ENCODE measurements at regions not wholly inside any gene's neighbourhood (a gene's known extent, or its start where the extent isn't known, plus 50 kb on each side); places are given as distances from the start of the nearest gene placed in this dataset.
"Not testable (repeated sequence)": the region's sequence is repeated elsewhere in the genome, so short reads cannot be mapped to it uniquely, and the experiment has no call there.

GRCh38 chr1:213417225-213417820 is 366.3 kb downstream of the RPS6KC1 start:
- ATAC-seq, result no peak
- H3K27ac Mint-ChIP-seq, result no peak overlapping the region
- no peak overlapping the region for H3K4me3 Mint-ChIP-seq
- no peaks in the 10 kb centered on the region for H3K27me3 Mint-ChIP-seq
- no peaks in the 10 kb centered on the region for H3K36me3 Mint-ChIP-seq (ENCODE audit: low read depth)
- no peak for DNase-seq
- H3K4me1 Mint-ChIP-seq, result no peaks in the 10 kb centered on the region
- no peaks in the 10 kb centered on the region for H3K9me3 Mint-ChIP-seq

GRCh38 chr1:213417846-213418245 is 366.8 kb downstream of the RPS6KC1 start:
- Mint-ChIP-seq H3K27me3 (no peaks in the 10 kb centered on the region), H3K9me3 (no peaks in the 10 kb centered on the region), H3K4me1 (no peaks in the 10 kb centered on the region), H3K4me3 (no peak overlapping the region), H3K36me3 (ENCODE audit: low read depth) (no peaks in the 10 kb centered on the region), H3K27ac (no peak overlapping the region)
- DNase-seq (no peak), ATAC-seq (no peak)

GRCh38 chr1:213418268-213419071 is 367.4 kb downstream of the RPS6KC1 start:
- H3K27me3 Mint-ChIP-seq, result no peaks in the 10 kb centered on the region
- H3K27ac Mint-ChIP-seq, result no peak overlapping the region
- H3K4me3 Mint-ChIP-seq, result no peak overlapping the region
- no peaks in the 10 kb centered on the region for H3K4me1 Mint-ChIP-seq
- no peaks in the 10 kb centered on the region for H3K36me3 Mint-ChIP-seq (ENCODE audit: low read depth)
- ATAC-seq (no peak), DNase-seq (no peak)
- H3K9me3 Mint-ChIP-seq, result no peaks in the 10 kb centered on the region

- Mint-ChIP-seq H3K36me3 (ENCODE audit: low read depth) (no peaks in the 10 kb centered on the region), H3K4me3 (no peak overlapping the region), H3K4me1 (no peaks in the 10 kb centered on the region), H3K9me3 (no peaks in the 10 kb centered on the region), H3K27me3 (no peaks in the 10 kb centered on the region), H3K27ac (no peak overlapping the region)
- ATAC-seq, result no peak
- DNase-seq, result no peak
These were observed 368.5 kb downstream of the RPS6KC1 start for GRCh38 chr1:213419401-213420030.

GRCh38 chr1:213421178-213421577 is 370.1 kb downstream of the RPS6KC1 start:
- not testable (repeated sequence) for H3K27ac Mint-ChIP-seq; H3K36me3 Mint-ChIP-seq (ENCODE audit: low read depth); DNase-seq; ATAC-seq; H3K4me1 Mint-ChIP-seq; H3K27me3 Mint-ChIP-seq; H3K9me3 Mint-ChIP-seq; H3K4me3 Mint-ChIP-seq

- H3K9me3 Mint-ChIP-seq, result no peaks in the 10 kb centered on the region
- no peaks in the 10 kb centered on the region for H3K4me1 Mint-ChIP-seq
- H3K27ac Mint-ChIP-seq, result no peak overlapping the region
- no peak for DNase-seq
- ATAC-seq, result no peak
- H3K27me3 Mint-ChIP-seq, result no peaks in the 10 kb centered on the region
- H3K4me3 Mint-ChIP-seq, result no peak overlapping the region
- H3K36me3 Mint-ChIP-seq (ENCODE audit: low read depth), result no peaks in the 10 kb centered on the region
These were observed 372.0 kb downstream of the RPS6KC1 start for GRCh38 chr1:213423041-213423440.

- no peaks in the 10 kb centered on the region for H3K4me1 Mint-ChIP-seq
- DNase-seq (no peak), ATAC-seq (no peak)
- H3K4me3 Mint-ChIP-seq, result no peak overlapping the region
- no peaks in the 10 kb centered on the region for H3K36me3 Mint-ChIP-seq (ENCODE audit: low read depth)
- no peaks in the 10 kb centered on the region for H3K27me3 Mint-ChIP-seq
- no peak overlapping the region for H3K27ac Mint-ChIP-seq
- no peaks in the 10 kb centered on the region for H3K9me3 Mint-ChIP-seq
These were observed 372.6 kb downstream of the RPS6KC1 start for GRCh38 chr1:213423605-213424004.

- Mint-ChIP-seq H3K27ac (no peak overlapping the region), H3K4me3 (no peak overlapping the region), H3K36me3 (ENCODE audit: low read depth) (no peaks in the 10 kb centered on the region), H3K4me1 (no peaks in the 10 kb centered on the region), H3K9me3 (no peaks in the 10 kb centered on the region), H3K27me3 (no peaks in the 10 kb centered on the region)
- ATAC-seq (no peak), DNase-seq (no peak)
These were observed 374.5 kb downstream of the RPS6KC1 start for GRCh38 chr1:213425376-213426030.

- Mint-ChIP-seq H3K4me3 (no peak overlapping the region), H3K9me3 (no peaks in the 10 kb centered on the region), H3K27me3 (peaks cover 4% of the 10 kb centered on the region), H3K27ac (no peak overlapping the region), H3K36me3 (ENCODE audit: low read depth) (no peaks in the 10 kb centered on the region), H3K4me1 (no peaks in the 10 kb centered on the region)
- ATAC-seq (no peak), DNase-seq (no peak)
These were observed 378.6 kb downstream of the RPS6KC1 start for GRCh38 chr1:213429642-213430041.

GRCh38 chr1:213435715-213436114 is 384.7 kb downstream of the RPS6KC1 start:
- Mint-ChIP-seq H3K36me3 (ENCODE audit: low read depth) (no peaks in the 10 kb centered on the region), H3K27me3 (peaks cover 10% of the 10 kb centered on the region), H3K27ac (no peak overlapping the region), H3K4me3 (no peak overlapping the region), H3K4me1 (no peaks in the 10 kb centered on the region), H3K9me3 (no peaks in the 10 kb centered on the region)
- DNase-seq (no peak), ATAC-seq (no peak)

- Mint-ChIP-seq H3K27ac (no peak overlapping the region), H3K27me3 (peaks cover 6% of the 10 kb centered on the region)
These were observed 387.3 kb downstream of the RPS6KC1 start for GRCh38 chr1:213438339-213438738.

GRCh38 chr1:213439703-213440102 is 388.7 kb downstream of the RPS6KC1 start:
- Mint-ChIP-seq H3K4me1 (no peaks in the 10 kb centered on the region), H3K36me3 (ENCODE audit: low read depth) (no peaks in the 10 kb centered on the region), H3K27ac (no peak overlapping the region), H3K9me3 (no peaks in the 10 kb centered on the region), H3K27me3 (peaks cover 6% of the 10 kb centered on the region), H3K4me3 (no peak overlapping the region)
- DNase-seq, result no peak
- ATAC-seq, result no peak

More at GRCh38 chr1:213438339-213438738, 387.3 kb downstream of the RPS6KC1 start:
- no peak for ATAC-seq
- H3K36me3 Mint-ChIP-seq (ENCODE audit: low read depth), result no peaks in the 10 kb centered on the region
- DNase-seq, result no peak
- H3K9me3 Mint-ChIP-seq, result no peaks in the 10 kb centered on the region
- H3K4me1 Mint-ChIP-seq, result no peaks in the 10 kb centered on the region
- no peak overlapping the region for H3K4me3 Mint-ChIP-seq

GRCh38 chr1:213440766-213441165 is 389.7 kb downstream of the RPS6KC1 start:
- peaks cover 6% of the 10 kb centered on the region for H3K27me3 Mint-ChIP-seq

GRCh38 chr1:213443415-213443814 is 392.4 kb downstream of the RPS6KC1 start:
- Mint-ChIP-seq H3K27me3 (peaks cover 2% of the 10 kb centered on the region), H3K9me3 (no peaks in the 10 kb centered on the region), H3K36me3 (ENCODE audit: low read depth) (no peaks in the 10 kb centered on the region), H3K4me3 (no peak overlapping the region), H3K4me1 (no peaks in the 10 kb centered on the region), H3K27ac (no peak overlapping the region)
- ATAC-seq, result no peak
- no peak for DNase-seq

More at GRCh38 chr1:213440766-213441165, 389.7 kb downstream of the RPS6KC1 start:
- no peak overlapping the region for H3K27ac Mint-ChIP-seq
- no peaks in the 10 kb centered on the region for H3K36me3 Mint-ChIP-seq (ENCODE audit: low read depth)
- no peak overlapping the region for H3K4me3 Mint-ChIP-seq
- DNase-seq, result no peak
- no peaks in the 10 kb centered on the region for H3K9me3 Mint-ChIP-seq
- no peaks in the 10 kb centered on the region for H3K4me1 Mint-ChIP-seq
- ATAC-seq, result no peak

- no peaks in the 10 kb centered on the region for H3K36me3 Mint-ChIP-seq (ENCODE audit: low read depth)
- peaks cover 2% of the 10 kb centered on the region for H3K27me3 Mint-ChIP-seq
- H3K4me3 Mint-ChIP-seq, result no peak overlapping the region
- ATAC-seq (no peak), DNase-seq (no peak)
- H3K4me1 Mint-ChIP-seq, result no peaks in the 10 kb centered on the region
- no peaks in the 10 kb centered on the region for H3K9me3 Mint-ChIP-seq
- H3K27ac Mint-ChIP-seq, result no peak overlapping the region
These were observed 393.2 kb downstream of the RPS6KC1 start for GRCh38 chr1:213444224-213444623.
